CD14-positive monocyte (primary cell): ENCODE measurements at regions not wholly inside any gene's neighbourhood (a gene's known extent, or its start where the extent isn't known, plus 50 kb on each side); places are given as distances from the start of the nearest gene placed in this dataset.
"Not testable (repeated sequence)": the region's sequence is repeated elsewhere in the genome, so short reads cannot be mapped to it uniquely, and the experiment has no call there.

Experiments
- DNase-seq, 3 donors: peaks; one replicate each; pipeline ENCODE4 v3.0.0-alpha.2; 2011 to 2022
- H2AFZ ChIP-seq: 2 replicates; pipeline ENCODE4 v1.6.0; 2012; ENCODE audit warnings: mild to moderate bottlenecking, low read depth, low read length, inconsistent platforms; ENCODE audit not compliant: insufficient read depth, poor library complexity, severe bottlenecking
- H3K27ac ChIP-seq, 2 donors: 1 replicate in 1 of 2; 2 replicates in 1 of 2; pipeline ENCODE4 v1.5.1; 2012 to 2013; ENCODE audit warnings: low read length in 2 of 2, control low read depth in 1 of 2, inconsistent platforms in 1 of 2, low read depth in 1 of 2, mild to moderate bottlenecking in 1 of 2
- H3K27me3 ChIP-seq, 2 donors: one replicate each; pipeline versions ENCODE4 v1.6.0 to v1.6.1; 2011 to 2013; ENCODE audit warnings: low read length in 2 of 2; ENCODE audit not compliant: control insufficient read depth in 2 of 2, insufficient read depth in 2 of 2
- H3K36me3 ChIP-seq, 2 donors: replicated peaks in 1 of 2; 1 replicate in 1 of 2; 2 replicates in 1 of 2; pipeline versions ENCODE4 v1.5.1 to v1.6.1; 2012 to 2013; ENCODE audit warnings: low read length in 2 of 2, control low read depth in 1 of 2, inconsistent platforms in 1 of 2, mild to moderate bottlenecking in 1 of 2; ENCODE audit not compliant: insufficient read depth in 2 of 2, control insufficient read depth in 1 of 2
- H3K4me1 ChIP-seq, 2 donors: 1 replicate in 1 of 2; 2 replicates in 1 of 2; pipeline versions ENCODE4 v1.5.1 to v1.6.1; 2012 to 2013; ENCODE audit warnings: low read length in 2 of 2, control low read depth in 1 of 2, inconsistent platforms in 1 of 2, mild to moderate bottlenecking in 1 of 2, moderate library complexity in 1 of 2; ENCODE audit not compliant: insufficient read depth in 2 of 2, control insufficient read depth in 1 of 2
- H3K4me2 ChIP-seq: replicated peaks from 2 replicates; pipeline ENCODE3; 2012; ENCODE audit warnings: low read length, moderate library complexity, mild to moderate bottlenecking; ENCODE audit not compliant: poor library complexity, severe bottlenecking; ENCODE audit errors: extremely low read depth
- H3K4me3 ChIP-seq, 3 experiments: fragments of 200-600 bp in 1 of 3; sonication (generic) in 1 of 3; replicated peaks in 1 of 3; 1 replicate in 2 of 3; 2 replicates in 1 of 3; pipeline ENCODE4 v1.5.1; 2011 to 2013; ENCODE audit warnings: low read length in 3 of 3, mild to moderate bottlenecking in 3 of 3, control low read depth in 2 of 3, low read depth in 2 of 3, inconsistent platforms in 1 of 3, moderate library complexity in 1 of 3
- H3K79me2 ChIP-seq: 2 replicates; pipeline ENCODE4 v1.6.0; 2012; ENCODE audit warnings: mild to moderate bottlenecking, control low read depth, inconsistent platforms, low read length, moderate library complexity; ENCODE audit not compliant: insufficient read depth
- H3K9ac ChIP-seq: 2 replicates; pipeline ENCODE4 v1.6.0; 2017; ENCODE audit warnings: low read length, mild to moderate bottlenecking; ENCODE audit not compliant: insufficient read depth, poor library complexity, severe bottlenecking
- H3K9me3 ChIP-seq, 2 donors: replicated peaks in 1 of 2; 1 replicate in 1 of 2; 2 replicates in 1 of 2; pipeline versions ENCODE4 v1.5.1 to v1.6.1; 2012 to 2013; ENCODE audit warnings: low read length in 2 of 2, control low read depth in 1 of 2; ENCODE audit not compliant: control insufficient read depth in 1 of 2, insufficient read depth in 1 of 2
- H4K20me1 ChIP-seq: 2 replicates; pipeline ENCODE4 v1.6.0; 2012; ENCODE audit warnings: mild to moderate bottlenecking, low read length, control low read depth, moderate library complexity; ENCODE audit not compliant: insufficient read depth
- H3K27ac Mint-ChIP-seq, 7 donors: one replicate each; pipeline ENCODE4 v1.8.0; 2020; ENCODE audit warnings: mild to moderate bottlenecking in 7 of 7, mixed read lengths in 7 of 7, moderate library complexity in 6 of 7, inconsistent platforms in 2 of 7
- H3K27me3 Mint-ChIP-seq, 3 donors: one replicate each; pipeline ENCODE4 v1.8.0; 2021 to 2022; ENCODE audit warnings: low read depth in 3 of 3, mild to moderate bottlenecking in 3 of 3, mixed read lengths in 3 of 3, moderate library complexity in 3 of 3, inconsistent platforms in 1 of 3
- H3K36me3 Mint-ChIP-seq, 2 donors: one replicate each; pipeline ENCODE4 v1.8.0; 2020; ENCODE audit warnings: mixed read lengths in 2 of 2, inconsistent platforms in 1 of 2, mild to moderate bottlenecking in 1 of 2
- H3K4me1 Mint-ChIP-seq: one replicate; pipeline ENCODE4 v1.8.0; 2020; ENCODE audit warnings: mild to moderate bottlenecking, mixed read lengths
- H3K4me3 Mint-ChIP-seq, 2 donors: one replicate each; pipeline ENCODE4 v1.8.0; 2020; ENCODE audit warnings: mild to moderate bottlenecking in 2 of 2, mixed read lengths in 2 of 2, moderate library complexity in 1 of 2
- H3K9me3 Mint-ChIP-seq, 7 donors: one replicate each; pipeline ENCODE4 v1.8.0; 2020 to 2022; ENCODE audit warnings: mixed read lengths in 7 of 7, mild to moderate bottlenecking in 6 of 7, moderate library complexity in 6 of 7, inconsistent platforms in 2 of 7
- WGBS: methylation state at CpG from one replicate; pipeline ENCODE4 v1.1.5; 2013; ENCODE audit warnings: missing lambda C conversion rate; ENCODE audit not compliant: insufficient coverage; 5-methylcytosine and 5-hydroxymethylcytosine counted together
- intact Hi-C, 2 donors: fragments of 100-400 bp; cut with micrococcal nuclease; formaldehyde crosslinking; loops; one replicate each; pipeline versions ENCODE4 v1.15.0 to v1.15.1; 2023
- TF ChIP-seq, protein P1 (sequence below): fragments of 200-600 bp; IDR thresholded peaks from one replicate; pipeline ENCODE4 v1.8.0; 2022; ENCODE audit warnings: antibody characterized with exemption, mild to moderate bottlenecking

DNA sequence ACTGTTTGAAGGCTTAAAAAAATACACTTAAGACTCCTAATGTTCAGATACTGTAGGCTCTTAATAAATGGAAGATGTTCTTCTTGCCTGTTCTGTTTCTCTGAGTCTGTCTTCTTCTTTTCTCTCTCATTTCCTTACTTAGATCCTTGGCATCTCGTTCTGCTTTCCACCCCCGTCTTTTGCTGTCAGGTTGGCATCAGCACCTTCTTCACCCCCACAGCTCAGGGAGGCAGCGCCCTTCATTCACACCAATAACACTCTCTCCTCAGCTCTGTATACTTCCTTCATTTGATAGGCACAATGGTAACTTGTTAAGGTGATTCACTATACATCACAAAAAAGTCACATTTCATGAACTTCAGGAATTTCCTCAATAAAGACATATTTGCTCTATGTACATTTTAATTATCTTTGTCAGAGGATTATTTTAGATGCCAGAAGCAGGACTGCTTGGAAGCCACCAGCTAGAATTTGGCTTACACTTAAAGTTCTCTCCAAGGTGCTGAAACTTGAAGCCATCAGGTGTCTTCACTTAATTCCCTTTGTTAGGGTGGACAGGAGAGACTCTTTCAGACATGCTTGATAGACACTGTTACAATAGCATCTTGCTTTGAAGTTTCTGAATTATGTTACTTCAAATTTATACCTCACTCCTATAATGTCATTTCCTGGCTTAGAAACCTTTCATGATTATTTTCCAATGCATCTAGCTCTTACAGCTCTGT lies 670.1 kb upstream of the C16orf82 start:
- no peaks in the 10 kb centered on the region for H3K36me3 ChIP-seq
- Mint-ChIP-seq H3K4me1 (no peaks in the 10 kb centered on the region), H3K27ac (no peak overlapping the region), H3K4me3 (no peak overlapping the region), H3K36me3 (no peaks in the 10 kb centered on the region), H3K27me3 (no peaks in the 10 kb centered on the region), H3K9me3 (peaks cover 0 to 5% (median 3%) of the 10 kb centered on the region in 7 donors)
- H3K9me3 ChIP-seq = no peaks in the 10 kb centered on the region
- no peak overlapping the region for H2AFZ ChIP-seq
- no peaks in the 10 kb centered on the region for H4K20me1 ChIP-seq
- H3K79me2 ChIP-seq = no peaks in the 10 kb centered on the region
- TF ChIP-seq, protein P1, sequence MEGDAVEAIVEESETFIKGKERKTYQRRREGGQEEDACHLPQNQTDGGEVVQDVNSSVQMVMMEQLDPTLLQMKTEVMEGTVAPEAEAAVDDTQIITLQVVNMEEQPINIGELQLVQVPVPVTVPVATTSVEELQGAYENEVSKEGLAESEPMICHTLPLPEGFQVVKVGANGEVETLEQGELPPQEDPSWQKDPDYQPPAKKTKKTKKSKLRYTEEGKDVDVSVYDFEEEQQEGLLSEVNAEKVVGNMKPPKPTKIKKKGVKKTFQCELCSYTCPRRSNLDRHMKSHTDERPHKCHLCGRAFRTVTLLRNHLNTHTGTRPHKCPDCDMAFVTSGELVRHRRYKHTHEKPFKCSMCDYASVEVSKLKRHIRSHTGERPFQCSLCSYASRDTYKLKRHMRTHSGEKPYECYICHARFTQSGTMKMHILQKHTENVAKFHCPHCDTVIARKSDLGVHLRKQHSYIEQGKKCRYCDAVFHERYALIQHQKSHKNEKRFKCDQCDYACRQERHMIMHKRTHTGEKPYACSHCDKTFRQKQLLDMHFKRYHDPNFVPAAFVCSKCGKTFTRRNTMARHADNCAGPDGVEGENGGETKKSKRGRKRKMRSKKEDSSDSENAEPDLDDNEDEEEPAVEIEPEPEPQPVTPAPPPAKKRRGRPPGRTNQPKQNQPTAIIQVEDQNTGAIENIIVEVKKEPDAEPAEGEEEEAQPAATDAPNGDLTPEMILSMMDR = no peak
- intact Hi-C loops = no loop called here
- no peaks in the 10 kb centered on the region for H3K4me1 ChIP-seq
- no peak overlapping the region for H3K4me3 ChIP-seq
- H3K9ac ChIP-seq = no peak overlapping the region
- DNase-seq = no peak
- no peak overlapping the region for H3K4me2 ChIP-seq
- H3K27me3 ChIP-seq = no peaks in the 10 kb centered on the region
- H3K27ac ChIP-seq = no peak overlapping the region
- 52% methylated on average over 2 of the region's 3 CpGs for WGBS

GRCh38 chr16:26413780-26414179 lies 652.9 kb upstream of the C16orf82 start:
- Histone ChIP-seq H3K4me3 (no peak overlapping the region), H4K20me1 (no peaks in the 10 kb centered on the region), H3K79me2 (no peaks in the 10 kb centered on the region), H3K27ac (no peak overlapping the region), H3K9me3 (no peaks in the 10 kb centered on the region), H3K9ac (no peak overlapping the region), H3K27me3 (no peaks in the 10 kb centered on the region), H3K36me3 (no peaks in the 10 kb centered on the region), H3K4me2 (no peak overlapping the region), H2AFZ (no peak overlapping the region), H3K4me1 (no peaks in the 10 kb centered on the region)
- H3K9me3 Mint-ChIP-seq = peaks cover 0 to 7% (median 2%) of the 10 kb centered on the region in 7 donors
- no peak overlapping the region for H3K27ac Mint-ChIP-seq
- DNase-seq = no peak
- H3K27me3 Mint-ChIP-seq = no peaks in the 10 kb centered on the region
- H3K4me1 Mint-ChIP-seq = no peaks in the 10 kb centered on the region
- WGBS = 68% methylated on average over 3 of the region's 3 CpGs
- H3K36me3 Mint-ChIP-seq = no peaks in the 10 kb centered on the region
- TF ChIP-seq, protein P1 = no peak
- intact Hi-C loops = no loop called here
- H3K4me3 Mint-ChIP-seq = no peak overlapping the region

DNA sequence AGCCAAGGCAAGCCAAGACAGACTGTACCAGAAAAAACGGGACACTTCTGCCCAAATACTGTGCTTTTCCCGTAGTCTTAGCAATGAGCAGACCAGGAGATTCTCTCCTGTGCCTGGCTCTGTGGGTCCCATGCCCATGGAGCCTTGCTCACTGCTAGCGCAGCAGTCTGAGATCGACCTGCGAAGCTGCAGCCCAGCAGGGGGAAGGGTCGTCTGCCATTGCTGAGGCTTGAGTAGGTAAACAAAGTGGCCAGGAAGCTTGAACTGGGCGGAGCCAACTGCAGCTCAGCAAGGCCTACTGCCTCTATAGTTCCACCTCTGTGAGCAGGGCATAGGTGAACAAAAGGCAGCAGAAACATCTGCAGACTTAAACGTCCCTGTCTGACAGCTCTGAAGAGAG lies 647.3 kb upstream of the C16orf82 start:
- H3K4me3 ChIP-seq, H3K9me3 ChIP-seq, H3K27ac ChIP-seq, H3K4me1 Mint-ChIP-seq, intact Hi-C loops, H3K36me3 ChIP-seq, H3K79me2 ChIP-seq, H3K27ac Mint-ChIP-seq, H3K9ac ChIP-seq, H3K27me3 Mint-ChIP-seq, H2AFZ ChIP-seq, H3K4me3 Mint-ChIP-seq, H3K36me3 Mint-ChIP-seq, H4K20me1 ChIP-seq, H3K27me3 ChIP-seq, DNase-seq, H3K4me1 ChIP-seq, H3K4me2 ChIP-seq: not testable (repeated sequence)
- peaks cover 6 to 14% (median 8%) of the 10 kb centered on the region in 7 donors for H3K9me3 Mint-ChIP-seq
- 76% methylated on average over 7 of the region's 8 CpGs for WGBS
